ENCODE measurements at regions not wholly inside any gene's neighbourhood (a gene's known extent, or its start where the extent isn't known, plus 50 kb on each side); places are given as distances from the start of the nearest gene placed in this dataset.

- DNase-seq (no peak), ATAC-seq (ENCODE audit: low read depth) (no peak)
- intact Hi-C loops (cut with micrococcal nuclease): no loop called here
- H3K36me3 ChIP-seq (replicated peaks in 1 of 2; ENCODE audit: control extremely low read depth in 1 of 2, control insufficient read depth in 1 of 2, extremely low read depth in 1 of 2, insufficient read depth in 2 of 2, low read length in 1 of 2): no peaks in the 10 kb centered on the region
- Mint-ChIP-seq H3K27ac (no peak overlapping the region), H3K9me3 (ENCODE audit: insufficient read depth) (no peaks in the 10 kb centered on the region), H3K27me3 (no peaks in the 10 kb centered on the region), H3K4me1 (no peaks in the 10 kb centered on the region), H3K4me3 (no peak overlapping the region)
- TF ChIP-seq EZH2 (IDR thresholded peaks at IDR 0.05; ENCODE audit: borderline replicate concordance, insufficient read depth, low read depth, low read length, poor library complexity, severe bottlenecking): no peak
- TF ChIP-seq, protein P1, sequence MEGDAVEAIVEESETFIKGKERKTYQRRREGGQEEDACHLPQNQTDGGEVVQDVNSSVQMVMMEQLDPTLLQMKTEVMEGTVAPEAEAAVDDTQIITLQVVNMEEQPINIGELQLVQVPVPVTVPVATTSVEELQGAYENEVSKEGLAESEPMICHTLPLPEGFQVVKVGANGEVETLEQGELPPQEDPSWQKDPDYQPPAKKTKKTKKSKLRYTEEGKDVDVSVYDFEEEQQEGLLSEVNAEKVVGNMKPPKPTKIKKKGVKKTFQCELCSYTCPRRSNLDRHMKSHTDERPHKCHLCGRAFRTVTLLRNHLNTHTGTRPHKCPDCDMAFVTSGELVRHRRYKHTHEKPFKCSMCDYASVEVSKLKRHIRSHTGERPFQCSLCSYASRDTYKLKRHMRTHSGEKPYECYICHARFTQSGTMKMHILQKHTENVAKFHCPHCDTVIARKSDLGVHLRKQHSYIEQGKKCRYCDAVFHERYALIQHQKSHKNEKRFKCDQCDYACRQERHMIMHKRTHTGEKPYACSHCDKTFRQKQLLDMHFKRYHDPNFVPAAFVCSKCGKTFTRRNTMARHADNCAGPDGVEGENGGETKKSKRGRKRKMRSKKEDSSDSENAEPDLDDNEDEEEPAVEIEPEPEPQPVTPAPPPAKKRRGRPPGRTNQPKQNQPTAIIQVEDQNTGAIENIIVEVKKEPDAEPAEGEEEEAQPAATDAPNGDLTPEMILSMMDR (IDR thresholded peaks at IDR 0.05): no peak
- H2AFZ ChIP-seq (ENCODE audit: insufficient read depth, low read depth, low read length, poor library complexity, severe bottlenecking): no peak overlapping the region
- H3K4me2 ChIP-seq (replicated peaks; ENCODE audit: low read depth, low read length, poor library complexity, severe bottlenecking): no peak overlapping the region
- no peak overlapping the region for H3K27ac ChIP-seq (ENCODE audit: low read length in 2 of 2)
- H3K4me1 ChIP-seq (ENCODE audit: control insufficient read depth in 2 of 2, insufficient read depth in 2 of 2, low read length in 2 of 2): no peaks in the 10 kb centered on the region
- H3K27me3 ChIP-seq (replicated peaks in 1 of 4; ENCODE audit: control extremely low read depth in 1 of 4, control insufficient read depth in 3 of 4, insufficient read depth in 4 of 4, low read length in 3 of 4): no peaks in the 10 kb centered on the region
- H3K9me3 ChIP-seq (ENCODE audit: control extremely low read depth in 1 of 3, control insufficient read depth in 2 of 3, insufficient read depth in 1 of 3, low read length in 2 of 3): peaks cover 0 to 2% (median 0%) of the 10 kb centered on the region in 3 donors
- no peak overlapping the region for H3K4me3 ChIP-seq (ENCODE audit: control extremely low read depth in 1 of 5, extremely low read depth in 1 of 5, insufficient read depth in 1 of 5, low read depth in 2 of 5, low read length in 4 of 5)
- H3K79me2 ChIP-seq (ENCODE audit: control insufficient read depth, insufficient read depth, low read length): no peaks in the 10 kb centered on the region
- H4K20me1 ChIP-seq (ENCODE audit: control insufficient read depth, insufficient read depth, low read length, poor library complexity, severe bottlenecking): no peaks in the 10 kb centered on the region
- no peak overlapping the region for H3K9ac ChIP-seq (ENCODE audit: low read length)
- ChIA-PET POLR2A (no interaction called here), CTCF (no interaction called here)
These were observed 250.9 kb upstream of the DAB1 start for GRCh38 chr1:57674801-57675200.

- no peak overlapping the region for H3K27ac ChIP-seq (ENCODE audit: low read length in 2 of 2)
- H2AFZ ChIP-seq (ENCODE audit: insufficient read depth, low read depth, low read length, poor library complexity, severe bottlenecking): no peak overlapping the region
- no peaks in the 10 kb centered on the region for H3K9me3 ChIP-seq (ENCODE audit: control extremely low read depth in 1 of 3, control insufficient read depth in 2 of 3, insufficient read depth in 1 of 3, low read length in 2 of 3)
- no peaks in the 10 kb centered on the region for H3K4me1 ChIP-seq (ENCODE audit: control insufficient read depth in 2 of 2, insufficient read depth in 2 of 2, low read length in 2 of 2)
- DNase-seq: no peak
- no peak overlapping the region for H3K4me3 ChIP-seq (ENCODE audit: control extremely low read depth in 1 of 5, extremely low read depth in 1 of 5, insufficient read depth in 1 of 5, low read depth in 2 of 5, low read length in 4 of 5)
- WGBS (ENCODE audit: insufficient coverage): no CpG with 5 or more reads among the region's 1 CpG
- Mint-ChIP-seq H3K4me3 (no peak overlapping the region), H3K27me3 (no peaks in the 10 kb centered on the region), H3K27ac (no peak overlapping the region), H3K9me3 (ENCODE audit: insufficient read depth) (no peaks in the 10 kb centered on the region), H3K4me1 (no peaks in the 10 kb centered on the region)
- no peaks in the 10 kb centered on the region for H3K27me3 ChIP-seq (replicated peaks in 1 of 4; ENCODE audit: control extremely low read depth in 1 of 4, control insufficient read depth in 3 of 4, insufficient read depth in 4 of 4, low read length in 3 of 4)
- intact Hi-C loops (cut with micrococcal nuclease): no loop called here
- H3K4me2 ChIP-seq (replicated peaks; ENCODE audit: low read depth, low read length, poor library complexity, severe bottlenecking): no peak overlapping the region
- ChIA-PET CTCF (no interaction called here), POLR2A (no interaction called here)
- H3K79me2 ChIP-seq (ENCODE audit: control insufficient read depth, insufficient read depth, low read length): no peaks in the 10 kb centered on the region
- TF ChIP-seq EZH2 (IDR thresholded peaks at IDR 0.05; ENCODE audit: borderline replicate concordance, insufficient read depth, low read depth, low read length, poor library complexity, severe bottlenecking): no peak
- TF ChIP-seq, protein P1 (IDR thresholded peaks at IDR 0.05): no peak
- ATAC-seq (ENCODE audit: low read depth): no peak
- H3K9ac ChIP-seq (ENCODE audit: low read length): no peak overlapping the region
- no peaks in the 10 kb centered on the region for H4K20me1 ChIP-seq (ENCODE audit: control insufficient read depth, insufficient read depth, low read length, poor library complexity, severe bottlenecking)
- H3K36me3 ChIP-seq (replicated peaks in 1 of 2; ENCODE audit: control extremely low read depth in 1 of 2, control insufficient read depth in 1 of 2, extremely low read depth in 1 of 2, insufficient read depth in 2 of 2, low read length in 1 of 2): no peaks in the 10 kb centered on the region
These were observed 248.7 kb upstream of the DAB1 start for GRCh38 chr1:57672346-57673140.
